Upper lobe of left lung (tissue), 4 donors: ENCODE measurements at regions not wholly inside any gene's neighbourhood (a gene's known extent, or its start where the extent isn't known, plus 50 kb on each side); places are given as distances from the start of the nearest gene placed in this dataset.

Source experiments
- CTCF ChIP-seq, 6 experiments: fragments of 450-650 bp in 4 of 6; fragments of 200-600 bp in 2 of 6; sonication (generic) in 2 of 6; IDR thresholded peaks; one replicate each; pipeline ENCODE4 v1.5.1; 2016 to 2019; ENCODE audit warnings: antibody characterized with exemption in 6 of 6
- EP300 ChIP-seq, 4 donors: sonication (generic); formaldehyde crosslinking; IDR thresholded peaks; one replicate each; pipeline ENCODE4 v1.5.1; 2017; ENCODE audit warnings: antibody characterized with exemption in 4 of 4, control low read depth in 2 of 4

- no peak for TF ChIP-seq CTCF (IDR thresholded peaks at IDR 0.05)
- no peak for TF ChIP-seq EP300 (IDR thresholded peaks at IDR 0.05)
Measured at GRCh38 chr11:128048121-128048520, 539.2 kb downstream of the ETS1 start.
